Panc1 (cell line): ENCODE measurements at regions not wholly inside any gene's neighbourhood (a gene's known extent, or its start where the extent isn't known, plus 50 kb on each side); places are given as distances from the start of the nearest gene placed in this dataset.

Source experiments
- ATAC-seq: fragments of 200-7000 bp; cut with Tn5 transposase; 2 replicates; pipeline ENCODE4 v1.9.1; 2020; ENCODE audit warnings: mild to moderate bottlenecking, moderate library complexity
- BruUV-seq: library from RNA; stranded (reverse); fragments of 400-500 nt; replicated peaks from 2 replicates; lab custom pipeline; 2021; lab: Mats Ljungman, UMichigan
- CTCF ChIA-PET: fragments of 300-600 bp; sonication (Branson Sonifier 250); formaldehyde crosslinking; loops from one replicate; lab custom pipeline; 2022; ENCODE audit warnings: antibody characterized with exemption; lab: Charles Lee
- POLR2A ChIA-PET: fragments of 300-600 bp; sonication (Branson Sonifier 250); formaldehyde crosslinking; loops from one replicate; lab custom pipeline; 2022; ENCODE audit warnings: antibody characterized with exemption; lab: Charles Lee
- DNase-seq: peaks from one replicate; pipeline ENCODE4 v3.0.0-alpha.2; 2010; ENCODE audit warnings: low read depth, low spot score
- H3K27ac ChIP-seq: 2 replicates; pipeline ENCODE4 v1.5.1; 2011; ENCODE audit warnings: mild to moderate bottlenecking, low read length, inconsistent platforms
- H3K27me3 ChIP-seq: fragments of 200-500 bp; sonication (Bioruptor generic); 2 replicates; pipeline ENCODE4 v1.6.0; 2014; ENCODE audit warnings: low read length, inconsistent platforms; ENCODE audit not compliant: control insufficient read depth, insufficient read depth
- H3K36me3 ChIP-seq: fragments of 200-500 bp; sonication (Bioruptor generic); 2 replicates; pipeline ENCODE4 v1.5.1; 2014; ENCODE audit warnings: inconsistent platforms, mild to moderate bottlenecking, low read length, moderate library complexity; ENCODE audit not compliant: control insufficient read depth, insufficient read depth
- H3K4me1 ChIP-seq: 2 replicates; pipeline ENCODE4 v1.5.1; 2011; ENCODE audit warnings: inconsistent platforms, mild to moderate bottlenecking, low read length, moderate library complexity; ENCODE audit not compliant: control insufficient read depth, insufficient read depth
- H3K4me3 ChIP-seq, 2 experiments: 2 replicates each; pipeline ENCODE4 v1.5.1; 2011 to 2012; ENCODE audit warnings: low read depth in 2 of 2, low read length in 2 of 2, mild to moderate bottlenecking in 2 of 2, inconsistent platforms in 1 of 2, moderate library complexity in 1 of 2
- H3K9me3 ChIP-seq: fragments of 200-500 bp; sonication (Bioruptor generic); 2 replicates; pipeline ENCODE4 v1.5.1; 2014; ENCODE audit warnings: low read depth, mild to moderate bottlenecking, inconsistent platforms, low read length, moderate library complexity; ENCODE audit not compliant: control insufficient read depth, insufficient read depth
- POLR2AphosphoS5 ChIP-seq: IDR thresholded peaks from 2 replicates; pipeline ENCODE4 v1.6.1; 2012; ENCODE audit warnings: mild to moderate bottlenecking, low read depth, low read length, moderate library complexity
- SIN3A ChIP-seq: IDR thresholded peaks from 2 replicates; pipeline ENCODE4 v1.6.1; 2012; ENCODE audit warnings: low read depth, mild to moderate bottlenecking, low read length, moderate library complexity, borderline replicate concordance; ENCODE audit not compliant: insufficient read depth
- TCF7L2 ChIP-seq: IDR thresholded peaks from 2 replicates; pipeline ENCODE4 v1.6.1; 2011; ENCODE audit warnings: mild to moderate bottlenecking, low read depth, low read length, inconsistent platforms
- in situ Hi-C: cut with HindIII; loops from 2 replicates; pipeline ENCODE4 v1.10.0; 2016; ENCODE audit warnings: low sequenced_read_pairs, low pct_unique_long_range_greater_than_20kb
- intact Hi-C: fragments of 100-400 bp; cut with micrococcal nuclease; formaldehyde crosslinking; loops from one replicate; pipeline ENCODE4 v1.10.0; 2022; ENCODE audit not compliant: unreplicated experiment
- TF ChIP-seq, protein P1 (sequence below), 2 experiments: IDR thresholded peaks; 2 replicates each; pipeline ENCODE4 v1.6.1; 2011 to 2012; ENCODE audit warnings: low read depth in 2 of 2, control low read depth in 1 of 2, low read length in 1 of 2, mild to moderate bottlenecking in 1 of 2, moderate library complexity in 1 of 2; ENCODE audit not compliant: insufficient read depth in 1 of 2
- TF ChIP-seq, protein P2 (sequence below): fragments of 450-650 bp; IDR thresholded peaks from 2 replicates; pipeline ENCODE4 v1.5.1; 2017; ENCODE audit warnings: mild to moderate bottlenecking

DNA sequence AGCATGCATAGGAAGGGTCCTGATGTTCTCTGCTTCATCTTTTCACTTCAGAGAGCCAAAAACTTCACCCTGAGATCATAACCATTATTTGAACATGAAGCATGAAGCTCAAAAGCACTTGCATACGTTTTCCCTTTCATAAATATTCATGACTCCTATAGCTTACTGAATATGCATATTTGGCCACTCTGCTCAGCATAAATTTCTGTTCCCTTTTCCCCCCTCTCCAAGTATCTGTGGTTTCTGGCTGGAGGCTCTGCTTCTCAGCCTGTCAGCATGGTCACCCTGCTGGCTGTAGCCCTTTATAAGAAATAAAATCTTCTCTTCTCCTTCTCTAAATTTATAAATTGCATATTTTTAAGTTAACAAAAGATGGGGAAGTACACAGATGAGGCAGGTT lies 384.7 kb upstream of the AGA start:
- H3K4me1 ChIP-seq: no peaks in the 10 kb centered on the region
- in situ Hi-C loops: no loop called here
- H3K36me3 ChIP-seq: no peaks in the 10 kb centered on the region
- ATAC-seq: no peak
- H3K9me3 ChIP-seq: no peaks in the 10 kb centered on the region
- no peak for DNase-seq
- H3K27ac ChIP-seq: no peak overlapping the region
- CTCF ChIA-PET: no interaction called here
- H3K27me3 ChIP-seq: no peaks in the 10 kb centered on the region
- intact Hi-C loops: no loop called here
- no TSS peak for BruUV-seq
- TF ChIP-seq POLR2AphosphoS5: no peak
- TF ChIP-seq SIN3A: no peak
- TF ChIP-seq, protein P1, sequence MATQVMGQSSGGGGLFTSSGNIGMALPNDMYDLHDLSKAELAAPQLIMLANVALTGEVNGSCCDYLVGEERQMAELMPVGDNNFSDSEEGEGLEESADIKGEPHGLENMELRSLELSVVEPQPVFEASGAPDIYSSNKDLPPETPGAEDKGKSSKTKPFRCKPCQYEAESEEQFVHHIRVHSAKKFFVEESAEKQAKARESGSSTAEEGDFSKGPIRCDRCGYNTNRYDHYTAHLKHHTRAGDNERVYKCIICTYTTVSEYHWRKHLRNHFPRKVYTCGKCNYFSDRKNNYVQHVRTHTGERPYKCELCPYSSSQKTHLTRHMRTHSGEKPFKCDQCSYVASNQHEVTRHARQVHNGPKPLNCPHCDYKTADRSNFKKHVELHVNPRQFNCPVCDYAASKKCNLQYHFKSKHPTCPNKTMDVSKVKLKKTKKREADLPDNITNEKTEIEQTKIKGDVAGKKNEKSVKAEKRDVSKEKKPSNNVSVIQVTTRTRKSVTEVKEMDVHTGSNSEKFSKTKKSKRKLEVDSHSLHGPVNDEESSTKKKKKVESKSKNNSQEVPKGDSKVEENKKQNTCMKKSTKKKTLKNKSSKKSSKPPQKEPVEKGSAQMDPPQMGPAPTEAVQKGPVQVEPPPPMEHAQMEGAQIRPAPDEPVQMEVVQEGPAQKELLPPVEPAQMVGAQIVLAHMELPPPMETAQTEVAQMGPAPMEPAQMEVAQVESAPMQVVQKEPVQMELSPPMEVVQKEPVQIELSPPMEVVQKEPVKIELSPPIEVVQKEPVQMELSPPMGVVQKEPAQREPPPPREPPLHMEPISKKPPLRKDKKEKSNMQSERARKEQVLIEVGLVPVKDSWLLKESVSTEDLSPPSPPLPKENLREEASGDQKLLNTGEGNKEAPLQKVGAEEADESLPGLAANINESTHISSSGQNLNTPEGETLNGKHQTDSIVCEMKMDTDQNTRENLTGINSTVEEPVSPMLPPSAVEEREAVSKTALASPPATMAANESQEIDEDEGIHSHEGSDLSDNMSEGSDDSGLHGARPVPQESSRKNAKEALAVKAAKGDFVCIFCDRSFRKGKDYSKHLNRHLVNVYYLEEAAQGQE (IDR thresholded peaks at IDR 0.05; ENCODE audit: insufficient read depth in 1 of 2, low read depth in 2 of 2, low read length in 1 of 2): no peak
- TF ChIP-seq TCF7L2: no peak
- TF ChIP-seq, protein P2, sequence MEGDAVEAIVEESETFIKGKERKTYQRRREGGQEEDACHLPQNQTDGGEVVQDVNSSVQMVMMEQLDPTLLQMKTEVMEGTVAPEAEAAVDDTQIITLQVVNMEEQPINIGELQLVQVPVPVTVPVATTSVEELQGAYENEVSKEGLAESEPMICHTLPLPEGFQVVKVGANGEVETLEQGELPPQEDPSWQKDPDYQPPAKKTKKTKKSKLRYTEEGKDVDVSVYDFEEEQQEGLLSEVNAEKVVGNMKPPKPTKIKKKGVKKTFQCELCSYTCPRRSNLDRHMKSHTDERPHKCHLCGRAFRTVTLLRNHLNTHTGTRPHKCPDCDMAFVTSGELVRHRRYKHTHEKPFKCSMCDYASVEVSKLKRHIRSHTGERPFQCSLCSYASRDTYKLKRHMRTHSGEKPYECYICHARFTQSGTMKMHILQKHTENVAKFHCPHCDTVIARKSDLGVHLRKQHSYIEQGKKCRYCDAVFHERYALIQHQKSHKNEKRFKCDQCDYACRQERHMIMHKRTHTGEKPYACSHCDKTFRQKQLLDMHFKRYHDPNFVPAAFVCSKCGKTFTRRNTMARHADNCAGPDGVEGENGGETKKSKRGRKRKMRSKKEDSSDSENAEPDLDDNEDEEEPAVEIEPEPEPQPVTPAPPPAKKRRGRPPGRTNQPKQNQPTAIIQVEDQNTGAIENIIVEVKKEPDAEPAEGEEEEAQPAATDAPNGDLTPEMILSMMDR: no peak
- POLR2A ChIA-PET: no interaction called here
- no peak overlapping the region for H3K4me3 ChIP-seq

DNA sequence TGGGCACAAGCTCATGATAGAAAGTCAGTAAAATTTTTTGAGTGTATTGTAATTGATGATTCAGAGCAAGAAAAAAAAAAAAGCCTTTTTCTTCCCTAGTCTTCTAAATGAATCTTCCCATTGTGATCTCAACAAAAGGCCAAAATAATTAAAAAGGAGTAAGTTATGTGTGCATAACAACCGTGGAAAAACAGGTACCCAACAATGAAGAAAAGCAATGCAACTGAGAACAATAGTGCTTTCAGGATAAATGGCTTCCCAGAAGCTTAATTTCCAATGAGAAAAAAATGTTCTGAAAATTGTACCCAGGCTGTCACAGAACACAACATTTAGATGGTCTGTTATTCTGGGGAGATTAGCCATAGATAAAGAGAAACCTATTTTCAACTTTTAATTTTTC lies 399.0 kb upstream of the AGA start:
- Histone ChIP-seq H3K9me3 (no peaks in the 10 kb centered on the region), H3K27ac (no peak overlapping the region), H3K4me3 (no peak overlapping the region), H3K4me1 (no peaks in the 10 kb centered on the region), H3K36me3 (no peaks in the 10 kb centered on the region), H3K27me3 (no peaks in the 10 kb centered on the region)
- no peak for ATAC-seq
- intact Hi-C loops (no loop called here), in situ Hi-C loops (no loop called here)
- BruUV-seq: no TSS peak
- DNase-seq: no peak
- ChIA-PET CTCF (no interaction called here), POLR2A (no interaction called here)
- TF ChIP-seq TCF7L2 (no peak), SIN3A (no peak), POLR2AphosphoS5 (no peak)
- TF ChIP-seq, protein P1 (IDR thresholded peaks at IDR 0.05; ENCODE audit: insufficient read depth in 1 of 2, low read depth in 2 of 2, low read length in 1 of 2): no peak
- TF ChIP-seq, protein P2: no peak
